WI38 (cell line): ENCODE measurements at regions not wholly inside any gene's neighbourhood (a gene's known extent, or its start where the extent isn't known, plus 50 kb on each side); places are given as distances from the start of the nearest gene placed in this dataset.

Experiments used
- H3K4me3 ChIP-seq: 2 replicates; pipeline ENCODE4 v1.5.1; 2011; ENCODE audit warnings: low read depth, mild to moderate bottlenecking, control low read depth, low read length
- TF ChIP-seq, protein P1 (sequence below): IDR thresholded peaks from 2 replicates; pipeline ENCODE4 v1.5.1; 2012; ENCODE audit warnings: low read depth, mild to moderate bottlenecking, control low read depth, low read length

DNA sequence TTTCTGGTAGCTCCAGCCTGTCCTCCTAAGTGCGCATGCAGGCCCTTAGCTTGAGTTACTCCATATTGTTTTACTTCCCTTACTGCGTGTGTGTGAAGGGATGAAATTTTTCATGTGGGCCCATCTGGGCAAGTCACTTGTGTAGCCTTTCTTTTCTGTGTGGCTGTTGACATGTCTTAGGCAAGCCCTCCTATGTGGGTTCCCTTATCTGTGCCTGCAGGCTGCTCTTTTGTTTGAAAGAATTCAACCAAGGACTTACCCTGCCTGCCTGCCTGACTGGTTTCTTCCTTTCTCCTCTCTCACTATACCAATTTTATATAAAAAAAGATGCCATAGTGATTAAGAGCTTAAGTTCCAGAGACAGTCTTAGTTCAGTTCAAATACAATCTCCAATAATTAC lies 249.3 kb downstream of the ATG4C start:
- TF ChIP-seq, protein P1, sequence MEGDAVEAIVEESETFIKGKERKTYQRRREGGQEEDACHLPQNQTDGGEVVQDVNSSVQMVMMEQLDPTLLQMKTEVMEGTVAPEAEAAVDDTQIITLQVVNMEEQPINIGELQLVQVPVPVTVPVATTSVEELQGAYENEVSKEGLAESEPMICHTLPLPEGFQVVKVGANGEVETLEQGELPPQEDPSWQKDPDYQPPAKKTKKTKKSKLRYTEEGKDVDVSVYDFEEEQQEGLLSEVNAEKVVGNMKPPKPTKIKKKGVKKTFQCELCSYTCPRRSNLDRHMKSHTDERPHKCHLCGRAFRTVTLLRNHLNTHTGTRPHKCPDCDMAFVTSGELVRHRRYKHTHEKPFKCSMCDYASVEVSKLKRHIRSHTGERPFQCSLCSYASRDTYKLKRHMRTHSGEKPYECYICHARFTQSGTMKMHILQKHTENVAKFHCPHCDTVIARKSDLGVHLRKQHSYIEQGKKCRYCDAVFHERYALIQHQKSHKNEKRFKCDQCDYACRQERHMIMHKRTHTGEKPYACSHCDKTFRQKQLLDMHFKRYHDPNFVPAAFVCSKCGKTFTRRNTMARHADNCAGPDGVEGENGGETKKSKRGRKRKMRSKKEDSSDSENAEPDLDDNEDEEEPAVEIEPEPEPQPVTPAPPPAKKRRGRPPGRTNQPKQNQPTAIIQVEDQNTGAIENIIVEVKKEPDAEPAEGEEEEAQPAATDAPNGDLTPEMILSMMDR, result no peak
- no peak overlapping the region for H3K4me3 ChIP-seq

DNA sequence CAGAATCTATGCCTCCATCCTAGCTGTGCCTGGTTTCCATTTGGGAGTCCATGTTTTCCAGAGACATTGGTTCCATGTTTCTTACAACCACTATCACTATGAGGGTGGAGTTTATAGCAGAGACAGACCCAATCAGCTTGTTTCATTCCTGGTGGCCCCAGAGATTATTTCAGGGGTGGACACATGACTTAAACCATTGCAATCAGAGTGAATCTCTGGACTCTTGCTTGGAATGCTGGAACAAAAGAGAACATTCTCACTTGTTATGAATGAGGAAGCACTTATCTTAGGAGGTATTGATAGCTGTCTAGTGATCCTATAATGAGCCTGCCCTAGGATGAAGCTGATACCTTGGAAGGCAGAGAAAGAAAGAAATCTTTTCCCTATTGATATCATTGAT lies 250.3 kb downstream of the ATG4C start:
- no peak overlapping the region for H3K4me3 ChIP-seq
- TF ChIP-seq, protein P1, result no peak

DNA sequence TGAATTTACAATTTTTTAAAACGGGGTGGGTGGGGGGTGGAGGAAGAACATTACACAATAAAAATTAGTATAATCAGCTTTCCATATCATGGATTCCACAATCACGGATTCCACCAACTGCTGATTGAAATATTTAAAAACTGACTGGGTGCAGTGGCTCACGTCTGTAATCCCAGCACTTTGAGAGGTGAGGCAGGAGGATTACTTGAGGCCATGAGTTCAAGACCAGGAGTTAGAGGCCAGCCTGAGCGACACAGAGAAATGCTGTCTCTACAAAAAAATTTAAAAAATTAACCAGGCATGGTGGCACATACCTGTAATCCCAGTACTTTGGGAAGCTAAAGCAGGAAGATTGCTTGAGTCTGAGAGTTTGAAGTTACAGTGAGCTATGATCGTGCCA lies 254.7 kb downstream of the ATG4C start:
- no peak overlapping the region for H3K4me3 ChIP-seq
- TF ChIP-seq, protein P1, result no peak

DNA sequence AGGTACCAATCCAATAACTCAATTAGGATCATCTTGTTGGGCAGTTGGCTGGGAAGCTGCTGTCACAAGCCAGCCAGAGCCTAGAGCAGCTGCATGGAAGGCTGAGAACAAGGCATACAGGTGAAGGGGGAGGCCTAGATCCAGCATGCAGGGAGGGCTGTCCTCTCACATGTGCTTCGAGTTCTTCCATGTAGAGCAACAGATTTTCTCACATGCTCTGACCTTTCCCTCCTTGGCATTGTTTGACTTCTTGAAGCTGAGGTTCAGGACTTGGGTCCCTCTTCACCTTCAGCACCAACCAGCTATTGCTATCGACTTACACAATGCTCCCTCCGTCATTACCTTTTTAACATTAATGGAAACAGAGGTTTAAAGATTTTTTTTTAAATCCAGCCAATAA lies 257.7 kb downstream of the ATG4C start:
- TF ChIP-seq, protein P1, result no peak
- H3K4me3 ChIP-seq, result no peak overlapping the region

DNA sequence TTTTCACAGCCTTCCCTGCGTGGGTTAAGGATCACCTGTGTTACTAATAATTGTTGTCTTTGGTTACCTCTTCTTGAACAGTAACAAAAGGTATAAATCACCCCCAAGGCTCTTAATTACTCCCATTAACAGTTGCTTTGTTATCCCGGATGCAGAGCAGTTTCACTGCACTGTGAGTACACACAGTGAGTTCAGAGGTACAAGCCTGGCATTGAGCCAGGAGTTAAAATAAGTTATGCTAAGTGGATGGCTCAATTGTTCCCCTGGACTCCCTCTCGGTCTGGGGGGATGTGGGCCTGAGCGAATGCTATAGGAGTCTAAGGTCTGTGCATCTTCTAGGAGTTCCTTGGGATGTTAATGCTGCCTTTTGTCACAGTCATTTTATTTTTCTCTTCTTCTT lies 258.3 kb downstream of the ATG4C start:
- TF ChIP-seq, protein P1, result no peak
- no peak overlapping the region for H3K4me3 ChIP-seq

DNA sequence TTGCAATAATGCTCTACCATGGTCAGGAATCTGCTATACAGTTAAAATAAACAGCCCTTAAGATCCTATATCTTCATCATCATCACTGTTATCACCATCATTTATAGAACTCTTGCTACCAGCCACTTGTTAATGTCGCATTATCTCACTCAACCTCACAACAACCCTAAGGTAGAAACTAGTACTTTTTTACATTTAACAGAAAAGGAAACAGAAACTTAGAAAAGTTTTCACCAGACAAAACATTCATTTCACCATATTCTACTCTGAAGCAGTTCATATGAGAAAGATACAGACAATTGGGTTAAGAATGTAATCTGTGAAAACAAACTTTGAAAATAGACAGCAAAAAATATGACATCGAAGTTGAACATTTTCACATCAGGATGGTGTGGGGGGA lies 262.6 kb downstream of the ATG4C start:
- TF ChIP-seq, protein P1, result no peak
- H3K4me3 ChIP-seq, result no peak overlapping the region

DNA sequence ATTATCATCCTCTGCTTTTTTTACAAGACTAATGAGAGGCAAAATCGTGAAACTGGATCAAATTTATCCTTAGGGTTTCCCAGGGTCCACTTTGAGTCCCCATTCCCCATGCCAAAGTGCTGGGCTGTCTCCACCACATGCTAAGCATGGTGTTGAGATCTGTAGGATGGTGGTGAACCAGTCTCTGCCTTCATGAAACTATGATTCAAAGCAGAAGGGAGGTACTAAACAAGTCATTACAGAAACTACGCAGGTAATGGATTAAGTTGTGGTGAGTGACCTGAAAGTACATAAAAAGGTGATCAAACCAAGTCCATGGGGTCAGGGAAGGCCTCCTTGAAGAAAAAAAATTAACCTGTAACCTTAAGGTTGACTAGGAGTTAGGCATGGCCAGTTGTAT lies 265.2 kb downstream of the ATG4C start:
- H3K4me3 ChIP-seq, result no peak overlapping the region
- TF ChIP-seq, protein P1, result no peak
